ENCODE measurements at regions not wholly inside any gene's neighbourhood (a gene's known extent, or its start where the extent isn't known, plus 50 kb on each side); places are given as distances from the start of the nearest gene placed in this dataset.
"Not testable (repeated sequence)": the region's sequence is repeated elsewhere in the genome, so short reads cannot be mapped to it uniquely, and the experiment has no call there.

- DNase-seq = no peak
These were observed 221.9 kb downstream of the NDUFA10 start for GRCh38 chr2:239803102-239803765.

- DNase-seq = no peak
These were observed 222.9 kb downstream of the NDUFA10 start for GRCh38 chr2:239802185-239802649.

GRCh38 chr2:239801404-239802184, 223.5 kb downstream of the NDUFA10 start:
- DNase-seq = no peak

GRCh38 chr2:239800785-239801386, 224.3 kb downstream of the NDUFA10 start:
- DNase-seq = no peak

- no peak for DNase-seq
These were observed 227.8 kb downstream of the NDUFA10 start for GRCh38 chr2:239797316-239797715.

GRCh38 chr2:239795761-239796160, 229.4 kb downstream of the NDUFA10 start:
- not testable (repeated sequence) for DNase-seq

GRCh38 chr2:239793836-239794235, 231.3 kb downstream of the NDUFA10 start:
- no peak for DNase-seq

- DNase-seq = no peak
These were observed 232.1 kb downstream of the NDUFA10 start for GRCh38 chr2:239793086-239793485.

GRCh38 chr2:239792405-239793084, 232.6 kb downstream of the NDUFA10 start:
- no peak for DNase-seq

- DNase-seq = no peak
These were observed 233.4 kb downstream of the NDUFA10 start for GRCh38 chr2:239791526-239792404.

- no peak for DNase-seq
These were observed 234.4 kb downstream of the NDUFA10 start for GRCh38 chr2:239790721-239791120.

GRCh38 chr2:239790313-239790712, 234.8 kb downstream of the NDUFA10 start:
- no peak for DNase-seq

GRCh38 chr2:239789711-239790110, 235.4 kb downstream of the NDUFA10 start:
- no peak for DNase-seq

GRCh38 chr2:239788576-239789098, 236.5 kb downstream of the NDUFA10 start:
- no peak for DNase-seq

- DNase-seq = no peak
These were observed 237.5 kb downstream of the NDUFA10 start for GRCh38 chr2:239787538-239788050.

GRCh38 chr2:239786791-239787190, 238.4 kb downstream of the NDUFA10 start:
- no peak for DNase-seq

- no peak for DNase-seq
These were observed 243.7 kb downstream of the NDUFA10 start for GRCh38 chr2:239781454-239781853.

GRCh38 chr2:239780236-239780994, 244.7 kb downstream of the NDUFA10 start:
- no peak for DNase-seq

- no peak for DNase-seq
These were observed 245.6 kb downstream of the NDUFA10 start for GRCh38 chr2:239779584-239779983.

GRCh38 chr2:239778861-239779558, 246.1 kb downstream of the NDUFA10 start:
- no peak for DNase-seq

Data from right kidney (tissue), 1 donor.